Esophagus squamous epithelium (tissue), 4 donors: ENCODE measurements at regions not wholly inside any gene's neighbourhood (a gene's known extent, or its start where the extent isn't known, plus 50 kb on each side); places are given as distances from the start of the nearest gene placed in this dataset.

Source experiments
- POLR2A ChIP-seq, 4 donors: fragments of 450-650 bp; IDR thresholded peaks; one replicate each; pipeline ENCODE4 v1.6.1; 2017; ENCODE audit warnings: antibody characterized with exemption in 4 of 4, mild to moderate bottlenecking in 4 of 4, moderate library complexity in 3 of 4
- TF ChIP-seq, protein P1 (sequence below), 6 experiments: fragments of 450-650 bp in 4 of 6; fragments of 200-600 bp in 2 of 6; sonication (generic) in 2 of 6; IDR thresholded peaks; one replicate each; pipeline ENCODE4 v1.5.1; 2016 to 2019; ENCODE audit warnings: antibody characterized with exemption in 6 of 6, mild to moderate bottlenecking in 4 of 6, moderate library complexity in 4 of 6

DNA sequence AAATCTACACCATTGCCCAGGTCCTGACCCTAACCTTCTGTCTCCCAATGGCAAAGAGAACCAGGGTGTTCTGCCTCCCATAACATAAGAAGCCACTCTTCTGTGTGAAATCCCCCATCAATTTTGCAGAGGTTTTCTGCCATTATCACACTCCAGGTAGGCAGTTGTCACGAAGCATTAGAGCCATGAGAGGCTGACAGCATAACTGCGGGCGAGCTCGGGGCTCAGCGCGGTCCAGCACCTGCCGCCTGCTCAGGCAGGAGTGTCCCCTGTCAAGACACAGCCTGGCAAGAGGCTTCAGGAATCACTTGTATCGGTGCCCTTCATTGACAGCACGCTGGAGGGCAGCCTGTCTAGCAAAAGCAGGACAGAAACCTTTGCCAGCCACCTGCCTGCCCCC, 251.2 kb downstream of the SATB2 start:
- TF ChIP-seq, protein P1, sequence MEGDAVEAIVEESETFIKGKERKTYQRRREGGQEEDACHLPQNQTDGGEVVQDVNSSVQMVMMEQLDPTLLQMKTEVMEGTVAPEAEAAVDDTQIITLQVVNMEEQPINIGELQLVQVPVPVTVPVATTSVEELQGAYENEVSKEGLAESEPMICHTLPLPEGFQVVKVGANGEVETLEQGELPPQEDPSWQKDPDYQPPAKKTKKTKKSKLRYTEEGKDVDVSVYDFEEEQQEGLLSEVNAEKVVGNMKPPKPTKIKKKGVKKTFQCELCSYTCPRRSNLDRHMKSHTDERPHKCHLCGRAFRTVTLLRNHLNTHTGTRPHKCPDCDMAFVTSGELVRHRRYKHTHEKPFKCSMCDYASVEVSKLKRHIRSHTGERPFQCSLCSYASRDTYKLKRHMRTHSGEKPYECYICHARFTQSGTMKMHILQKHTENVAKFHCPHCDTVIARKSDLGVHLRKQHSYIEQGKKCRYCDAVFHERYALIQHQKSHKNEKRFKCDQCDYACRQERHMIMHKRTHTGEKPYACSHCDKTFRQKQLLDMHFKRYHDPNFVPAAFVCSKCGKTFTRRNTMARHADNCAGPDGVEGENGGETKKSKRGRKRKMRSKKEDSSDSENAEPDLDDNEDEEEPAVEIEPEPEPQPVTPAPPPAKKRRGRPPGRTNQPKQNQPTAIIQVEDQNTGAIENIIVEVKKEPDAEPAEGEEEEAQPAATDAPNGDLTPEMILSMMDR (IDR thresholded peaks at IDR 0.05): no peak
- no peak for TF ChIP-seq POLR2A (IDR thresholded peaks at IDR 0.05)
